ENCODE measurements at regions not wholly inside any gene's neighbourhood (a gene's known extent, or its start where the extent isn't known, plus 50 kb on each side); places are given as distances from the start of the nearest gene placed in this dataset.

GRCh38 chr7:33706771-33707200 is 198.6 kb upstream of the BMPER start:
- TF ChIP-seq, protein P1, sequence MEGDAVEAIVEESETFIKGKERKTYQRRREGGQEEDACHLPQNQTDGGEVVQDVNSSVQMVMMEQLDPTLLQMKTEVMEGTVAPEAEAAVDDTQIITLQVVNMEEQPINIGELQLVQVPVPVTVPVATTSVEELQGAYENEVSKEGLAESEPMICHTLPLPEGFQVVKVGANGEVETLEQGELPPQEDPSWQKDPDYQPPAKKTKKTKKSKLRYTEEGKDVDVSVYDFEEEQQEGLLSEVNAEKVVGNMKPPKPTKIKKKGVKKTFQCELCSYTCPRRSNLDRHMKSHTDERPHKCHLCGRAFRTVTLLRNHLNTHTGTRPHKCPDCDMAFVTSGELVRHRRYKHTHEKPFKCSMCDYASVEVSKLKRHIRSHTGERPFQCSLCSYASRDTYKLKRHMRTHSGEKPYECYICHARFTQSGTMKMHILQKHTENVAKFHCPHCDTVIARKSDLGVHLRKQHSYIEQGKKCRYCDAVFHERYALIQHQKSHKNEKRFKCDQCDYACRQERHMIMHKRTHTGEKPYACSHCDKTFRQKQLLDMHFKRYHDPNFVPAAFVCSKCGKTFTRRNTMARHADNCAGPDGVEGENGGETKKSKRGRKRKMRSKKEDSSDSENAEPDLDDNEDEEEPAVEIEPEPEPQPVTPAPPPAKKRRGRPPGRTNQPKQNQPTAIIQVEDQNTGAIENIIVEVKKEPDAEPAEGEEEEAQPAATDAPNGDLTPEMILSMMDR (IDR thresholded peaks at IDR 0.05): no peak
- intact Hi-C loops (cut with DNase I): no loop called here
- Histone ChIP-seq H3K36me3 (no peaks in the 10 kb centered on the region), H3K4me3 (no peak overlapping the region), H3K27ac (no peak overlapping the region), H3K4me1 (peaks cover 19% of the 10 kb centered on the region), H3K9me3 (no peaks in the 10 kb centered on the region), H3K27me3 (ENCODE audit: low read depth) (no peaks in the 10 kb centered on the region)
- ATAC-seq: no peak
- no peak for DNase-seq

DNA sequence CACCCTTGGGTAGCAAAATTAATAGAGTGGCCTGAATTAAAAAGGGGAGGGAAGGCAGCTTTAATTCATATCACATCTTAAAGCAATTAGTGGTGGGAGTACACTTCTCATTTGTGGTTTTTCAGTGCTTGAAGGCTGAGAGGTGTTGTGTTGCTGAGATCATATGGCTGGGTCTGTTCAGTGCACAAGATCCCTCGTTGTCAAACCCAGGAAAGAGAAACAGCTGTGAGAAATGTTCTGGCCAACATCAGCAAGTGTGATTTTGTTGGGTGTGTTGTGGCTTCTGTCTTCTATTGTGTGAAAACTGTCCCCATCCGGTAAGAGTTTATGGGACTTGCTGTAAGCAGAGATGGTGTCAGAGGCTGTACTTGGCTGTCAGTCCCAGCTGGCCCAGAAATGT is 197.9 kb upstream of the BMPER start:
- TF ChIP-seq, protein P1 (IDR thresholded peaks at IDR 0.05): no peak
- Histone ChIP-seq H3K4me1 (peaks cover 19% of the 10 kb centered on the region), H3K27ac (no peak overlapping the region), H3K27me3 (ENCODE audit: low read depth) (no peaks in the 10 kb centered on the region), H3K36me3 (no peaks in the 10 kb centered on the region), H3K4me3 (no peak overlapping the region), H3K9me3 (no peaks in the 10 kb centered on the region)
- intact Hi-C loops (cut with DNase I): no loop called here
- ATAC-seq (no peak), DNase-seq (no peak)

DNA sequence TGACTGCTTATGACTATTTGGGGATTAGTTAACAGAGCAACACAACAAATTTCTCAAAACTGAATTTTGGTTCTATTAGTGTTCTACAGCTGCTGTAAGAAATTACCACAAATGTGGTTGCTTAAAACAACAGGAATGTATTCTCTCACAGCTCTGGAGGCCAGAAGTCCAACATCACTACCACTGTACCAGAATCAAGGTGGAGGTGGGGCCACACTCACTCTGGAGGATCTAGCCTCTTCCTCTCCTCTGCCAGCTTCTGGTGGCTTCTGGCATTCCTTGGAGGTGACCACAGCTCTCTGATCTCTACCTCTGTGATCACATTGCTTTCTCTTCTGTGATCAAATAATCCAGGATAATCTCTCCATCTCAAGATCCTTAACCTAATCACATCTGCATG is 194.7 kb upstream of the BMPER start:
- no peaks in the 10 kb centered on the region for H3K9me3 ChIP-seq
- intact Hi-C loops (cut with DNase I): no loop called here
- no peaks in the 10 kb centered on the region for H3K27me3 ChIP-seq (ENCODE audit: low read depth)

DNA sequence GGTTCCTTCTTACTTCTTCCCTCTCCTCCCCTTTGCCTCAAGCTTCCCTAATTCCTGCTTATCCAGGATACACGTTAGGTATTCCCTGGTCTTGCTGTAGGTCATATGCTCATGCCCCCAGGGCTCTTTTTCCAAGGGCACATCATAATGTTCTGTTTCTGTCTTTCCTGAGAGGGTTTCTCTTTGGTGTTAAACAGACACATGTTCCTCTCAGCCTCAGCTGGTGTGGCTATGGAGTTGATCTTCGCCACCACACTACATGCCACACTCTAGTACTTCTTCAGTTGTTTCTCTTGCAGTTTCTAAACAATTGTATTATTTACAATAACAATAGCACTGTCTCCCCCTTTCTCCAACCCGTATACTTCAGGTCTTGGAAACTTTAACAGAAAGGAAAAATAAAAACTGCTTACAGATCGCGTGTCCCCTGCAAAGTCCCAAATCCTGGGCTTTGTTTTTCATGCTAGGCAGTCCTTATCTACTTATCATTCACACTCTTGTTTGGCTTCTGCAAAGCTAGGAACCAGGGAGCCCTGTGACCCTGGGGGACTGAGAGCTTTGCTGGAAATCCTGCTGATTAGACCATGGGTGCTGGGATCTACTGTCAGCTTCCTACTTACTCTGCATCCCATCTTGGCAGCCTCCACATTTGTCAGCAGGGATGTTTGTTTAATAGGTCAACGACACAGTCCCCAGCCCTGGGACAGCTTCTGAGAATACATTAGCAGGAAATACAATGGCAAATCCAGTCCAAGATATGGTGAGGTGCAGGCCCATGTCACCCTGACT is 193.9 kb upstream of the BMPER start:
- Histone ChIP-seq H3K4me3 (no peak overlapping the region), H3K9me3 (no peaks in the 10 kb centered on the region), H3K36me3 (no peaks in the 10 kb centered on the region), H3K27ac (no peak overlapping the region), H3K27me3 (ENCODE audit: low read depth) (no peaks in the 10 kb centered on the region), H3K4me1 (peaks cover 16% of the 10 kb centered on the region)
- DNase-seq: no peak
- no peak for ATAC-seq
- TF ChIP-seq, protein P1 (IDR thresholded peaks at IDR 0.05): no peak
- intact Hi-C loops (cut with DNase I): no loop called here

More for the DNA sequence above, 194.7 kb upstream of the BMPER start:
- no peaks in the 10 kb centered on the region for H3K36me3 ChIP-seq
- H3K27ac ChIP-seq: no peak overlapping the region
- TF ChIP-seq, protein P1 (IDR thresholded peaks at IDR 0.05): no peak
- no peak overlapping the region for H3K4me3 ChIP-seq
- ATAC-seq (no peak), DNase-seq (no peak)
- H3K4me1 ChIP-seq: peaks cover 19% of the 10 kb centered on the region

GRCh38 chr7:33712020-33712414 is 193.3 kb upstream of the BMPER start:
- Histone ChIP-seq H3K4me1 (peaks cover 14% of the 10 kb centered on the region), H3K27me3 (ENCODE audit: low read depth) (no peaks in the 10 kb centered on the region), H3K4me3 (no peak overlapping the region), H3K9me3 (no peaks in the 10 kb centered on the region), H3K27ac (no peak overlapping the region), H3K36me3 (no peaks in the 10 kb centered on the region)
- DNase-seq (no peak), ATAC-seq (no peak)
- intact Hi-C loops (cut with DNase I): no loop called here
- TF ChIP-seq, protein P1 (IDR thresholded peaks at IDR 0.05): no peak
